K562 (cell line): ENCODE measurements at regions not wholly inside any gene's neighbourhood (a gene's known extent, or its start where the extent isn't known, plus 50 kb on each side); places are given as distances from the start of the nearest gene placed in this dataset.

Source experiments
- ATAC-seq: fragments of 200-7000 bp; cut with Tn5 transposase; 3 replicates; pipeline ENCODE4 v1.9.1; 2020; ENCODE audit warnings: moderate library complexity
- BruUV-seq: library from RNA; stranded (reverse); fragments of 400-500 nt; replicated peaks from 2 replicates; lab custom pipeline; 2021; lab: Mats Ljungman, UMichigan
- CTCF ChIA-PET: fragments of 300-600 bp; formaldehyde crosslinking; extraction: SDS; loops from one replicate; lab custom pipeline; 2021; ENCODE audit warnings: low intra/inter-chr PET ratio; lab: Yijun Ruan, JAX
- POLR2A ChIA-PET: fragments of 300-600, 350-650 bp; sonication (Branson Sonifier 250); formaldehyde crosslinking; extraction: SDS; loops from one replicate; lab custom pipeline; 2021; ENCODE audit warnings: antibody characterized with exemption, inconsistent platforms; lab: Yijun Ruan, JAX
- DNase-seq, 4 experiments: peaks; one replicate each; pipeline versions ENCODE4 v3.0.0 to v3.0.0-alpha.2; 2011 to 2018; ENCODE audit warnings: low spot score in 3 of 4, mixed read lengths in 3 of 4; ENCODE audit errors: extremely low read depth in 1 of 4
- FAIRE-seq: peaks from 2 replicates; lab custom pipeline; 2011; peaks lifted over from hg19 to GRCh38; lab: Jason Lieb, UNC
- H2AFZ ChIP-seq: 2 replicates; pipeline ENCODE4 v1.6.0; 2011; ENCODE audit warnings: low read depth, low read length, control low read depth, inconsistent platforms
- H3K27ac ChIP-seq: fragments of 200-600 bp; 3 replicates; pipeline ENCODE4 v1.8.0; 2011; ENCODE audit warnings: low read depth, mild to moderate bottlenecking, control low read depth, inconsistent platforms, low read length, moderate library complexity, mixed read lengths; ENCODE audit errors: extremely low read depth
- H3K27me3 ChIP-seq, 2 experiments: fragments of 300-600 bp in 1 of 2; 2 replicates in 1 of 2; 3 replicates in 1 of 2; pipeline versions ENCODE4 v1.6.0 to v1.8.0; 2011; ENCODE audit warnings: inconsistent platforms in 2 of 2, low read length in 2 of 2, mild to moderate bottlenecking in 1 of 2, mixed read lengths in 1 of 2, moderate library complexity in 1 of 2; ENCODE audit not compliant: control insufficient read depth in 2 of 2, insufficient read depth in 2 of 2
- H3K36me3 ChIP-seq: fragments of 300-600 bp; 3 replicates; pipeline ENCODE4 v1.8.0; 2011; ENCODE audit warnings: mild to moderate bottlenecking, low read length, inconsistent platforms; ENCODE audit not compliant: control insufficient read depth, insufficient read depth
- H3K4me1 ChIP-seq, 2 experiments: fragments of 200-600 bp in 1 of 2; replicated peaks in 1 of 2; 2 replicates in 1 of 2; 3 replicates in 1 of 2; pipeline versions ENCODE4 v1.5.1 to v1.8.0; 2011; ENCODE audit warnings: inconsistent platforms in 2 of 2, low read length in 2 of 2, mild to moderate bottlenecking in 1 of 2, mixed read lengths in 1 of 2, moderate library complexity in 1 of 2; ENCODE audit not compliant: control insufficient read depth in 2 of 2, insufficient read depth in 2 of 2
- H3K4me2 ChIP-seq: 2 replicates; pipeline ENCODE4 v1.6.1; 2011; ENCODE audit warnings: low read length, control low read depth, inconsistent platforms, mixed read lengths; ENCODE audit not compliant: insufficient read depth
- H3K4me3 ChIP-seq: fragments of 200-600 bp; sonication (generic), shearing (Covaris generic); 2 replicates; pipeline ENCODE4 v1.5.1; 2016; ENCODE audit warnings: control low read depth, inconsistent platforms
- H3K79me2 ChIP-seq: fragments of 200-600 bp; 3 replicates; pipeline ENCODE4 v1.8.0; 2011; ENCODE audit warnings: low read length, inconsistent platforms; ENCODE audit not compliant: control insufficient read depth, insufficient read depth
- H3K9ac ChIP-seq, 2 experiments: 2 replicates each; pipeline versions ENCODE4 v1.6.0 to v1.6.1; 2011; ENCODE audit warnings: low read depth in 2 of 2, low read length in 2 of 2, control low read depth in 1 of 2, inconsistent platforms in 1 of 2, mild to moderate bottlenecking in 1 of 2, mixed read lengths in 1 of 2; ENCODE audit not compliant: insufficient read depth in 1 of 2
- H3K9me1 ChIP-seq: one replicate; pipeline ENCODE4 v1.6.0; 2011; ENCODE audit warnings: inconsistent platforms, mild to moderate bottlenecking, low read length, moderate library complexity; ENCODE audit not compliant: control insufficient read depth, insufficient read depth
- H3K9me3 ChIP-seq: replicated peaks from 2 replicates; pipeline ENCODE4 v1.5.1; 2011; ENCODE audit warnings: low read depth, low read length, inconsistent platforms; ENCODE audit not compliant: control insufficient read depth, insufficient read depth
- H4K20me1 ChIP-seq: replicated peaks from 2 replicates; pipeline ENCODE4 v1.6.1; 2011; ENCODE audit warnings: low read length, inconsistent platforms, mixed read lengths; ENCODE audit not compliant: control insufficient read depth, insufficient read depth
- CTBP1 ChIP-seq: fragments of 450-650 bp; IDR thresholded peaks from 2 replicates; pipeline ENCODE4 v1.6.1; 2016; ENCODE audit warnings: borderline replicate concordance
- ELF4 ChIP-seq: fragments of 450-650 bp; formaldehyde crosslinking; IDR thresholded peaks from 2 replicates; pipeline ENCODE4 v1.4.0; 2022; ENCODE audit warnings: missing genetic modification characterization
- ESRRB ChIP-seq: fragments of 250-450 bp; sonication (Bioruptor Pico); IDR thresholded peaks from 2 replicates; pipeline ENCODE4 v1.5.0; 2020; ENCODE audit warnings: mild to moderate bottlenecking, moderate library complexity, borderline replicate concordance
- FOXP1 ChIP-seq: sonication (generic); formaldehyde crosslinking; IDR thresholded peaks from 2 replicates; pipeline ENCODE4 v1.8.0; 2022; ENCODE audit warnings: mild to moderate bottlenecking, missing genetic modification reagents
- GTF2F1 ChIP-seq: IDR thresholded peaks from 2 replicates; pipeline ENCODE4 v1.6.1; 2011; ENCODE audit warnings: low read depth, low read length, improper control_type of control experiment
- SMARCE1 ChIP-seq: fragments of 450-650 bp; IDR thresholded peaks from 2 replicates; pipeline ENCODE4 v1.7.1; 2016; ENCODE audit warnings: mild to moderate bottlenecking
- ZKSCAN3 ChIP-seq: fragments of 250-450 bp; sonication (Bioruptor Pico); IDR thresholded peaks from 2 replicates; pipeline ENCODE4 v1.4.0; 2020
- ZNF431 ChIP-seq: sonication (generic); formaldehyde crosslinking; IDR thresholded peaks from 2 replicates; pipeline ENCODE4 v1.8.0; 2022; ENCODE audit warnings: mild to moderate bottlenecking, missing genetic modification reagents
- ZNF699 ChIP-seq: fragments of 250-450 bp; sonication (Bioruptor Pico); IDR thresholded peaks from 2 replicates; pipeline ENCODE4 v1.8.0; 2021; ENCODE audit warnings: mild to moderate bottlenecking, moderate library complexity; ENCODE audit not compliant: insufficient replicate concordance
- WGBS: fragments of 100-300 bp; shearing (Covaris generic); methylation state at CpG from one replicate; pipeline ENCODE4 v1.1.6; 2016; ENCODE audit warnings: low coverage, mixed read lengths; ENCODE audit not compliant: insufficient coverage; ENCODE audit errors: missing lambda C conversion rate; 5-methylcytosine and 5-hydroxymethylcytosine counted together
- in situ Hi-C: fragments of 300-500 bp; cut with MboI; formaldehyde crosslinking; loops from 4 replicates; pipeline ENCODE4 v1.15.0; 2018; ENCODE audit warnings: inconsistent platforms, mixed read lengths
- intact Hi-C: fragments of 100-400 bp; cut with micrococcal nuclease; formaldehyde crosslinking; loops from 2 replicates; pipeline ENCODE4 v1.14.2; 2022
- TF ChIP-seq, protein P1 (sequence below): sonication (generic); formaldehyde crosslinking; IDR thresholded peaks from 2 replicates; pipeline ENCODE4 v1.4.0; 2020; ENCODE audit warnings: mild to moderate bottlenecking, missing genetic modification reagents
- TF ChIP-seq, protein P2 (sequence below), 2 experiments: IDR thresholded peaks in 1 of 2; conservative IDR thresholded peaks in 1 of 2; 2 replicates each; pipeline ENCODE4 v1.6.1; 2016; ENCODE audit warnings: low read depth in 2 of 2, mild to moderate bottlenecking in 1 of 2, missing compliant biosample characterization in 1 of 2, missing genetic modification characterization in 1 of 2, moderate library complexity in 1 of 2

DNA sequence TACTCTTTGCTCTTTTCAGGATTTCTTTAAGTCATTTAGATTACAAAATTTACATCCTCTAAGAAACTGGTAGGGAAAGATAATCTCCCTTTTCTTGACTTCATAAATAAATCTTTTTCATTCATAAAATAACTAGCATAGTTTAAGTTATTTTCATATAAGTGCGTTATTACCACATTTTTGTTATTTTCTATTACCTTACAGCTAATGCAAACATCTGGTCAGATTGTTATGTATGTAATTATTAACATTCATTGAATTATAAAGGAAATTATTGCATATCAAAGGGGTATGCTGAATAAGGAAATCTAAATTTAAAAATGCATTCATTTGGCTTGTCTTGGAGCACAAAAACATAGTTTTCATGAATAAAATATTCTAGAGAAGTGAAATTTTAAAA, 55.3 kb upstream of the SLITRK1 start:
- CTCF ChIA-PET: no interaction called here
- Histone ChIP-seq H3K27ac (no peak overlapping the region), H3K9me3 (no peaks in the 10 kb centered on the region), H3K4me2 (no peak overlapping the region), H3K36me3 (no peaks in the 10 kb centered on the region), H2AFZ (no peak overlapping the region), H3K9me1 (no peaks in the 10 kb centered on the region), H3K9ac (no peak overlapping the region), H3K4me3 (no peak overlapping the region), H3K79me2 (no peaks in the 10 kb centered on the region), H3K4me1 (no peaks in the 10 kb centered on the region)
- in situ Hi-C loops: no loop called here
- no TSS peak for BruUV-seq
- POLR2A ChIA-PET: no interaction called here
- DNase-seq (no peak), FAIRE-seq (no peak)
- 0% methylated on average over 1 of the region's 1 CpG for WGBS
- no peak for TF ChIP-seq ELF4 (CRISPR knock-in tag)
- TF ChIP-seq, all 486 proteins: peak for 0
- ATAC-seq: no peak
- intact Hi-C loops: no loop called here
- Histone ChIP-seq H4K20me1 (no peaks in the 10 kb centered on the region), H3K27me3 (no peaks in the 10 kb centered on the region)

DNA sequence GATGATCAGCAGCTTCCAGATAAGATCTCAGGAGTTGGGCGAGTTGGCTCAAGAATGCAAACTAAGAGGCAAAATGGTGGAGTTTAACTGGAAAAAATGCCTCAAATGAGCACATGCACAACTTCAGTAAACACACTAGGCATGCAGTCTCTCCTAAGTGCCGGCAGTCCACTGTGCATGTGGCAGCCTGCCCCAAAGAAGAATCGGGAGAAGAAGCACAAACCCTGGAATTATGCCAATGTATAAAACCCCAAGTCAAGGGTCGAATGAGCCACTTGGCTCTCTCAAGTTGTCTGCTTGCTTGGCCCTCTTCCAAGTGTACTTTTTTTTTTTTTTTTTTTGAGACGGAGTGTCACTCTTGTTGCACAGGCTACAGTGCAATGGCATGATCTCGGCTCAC, 53.3 kb upstream of the SLITRK1 start:
- in situ Hi-C loops (no loop called here), intact Hi-C loops (no loop called here)
- CTCF ChIA-PET: no interaction called here
- Histone ChIP-seq H3K9me3 (no peaks in the 10 kb centered on the region), H3K9me1 (no peaks in the 10 kb centered on the region), H3K36me3 (no peaks in the 10 kb centered on the region), H3K4me3 (no peak overlapping the region), H3K9ac (no peak overlapping the region), H3K4me1 (no peaks in the 10 kb centered on the region), H3K4me2 (no peak overlapping the region), H3K27me3 (no peaks in the 10 kb centered on the region), H3K27ac (no peak overlapping the region), H3K79me2 (no peaks in the 10 kb centered on the region), H2AFZ (no peak overlapping the region), H4K20me1 (no peaks in the 10 kb centered on the region)
- DNase-seq: no peak
- no TSS peak for BruUV-seq
- WGBS: 0% methylated on average over 4 of the region's 6 CpGs
- no peak for ATAC-seq
- POLR2A ChIA-PET: no interaction called here
- FAIRE-seq: no peak
- TF ChIP-seq, protein P1, sequence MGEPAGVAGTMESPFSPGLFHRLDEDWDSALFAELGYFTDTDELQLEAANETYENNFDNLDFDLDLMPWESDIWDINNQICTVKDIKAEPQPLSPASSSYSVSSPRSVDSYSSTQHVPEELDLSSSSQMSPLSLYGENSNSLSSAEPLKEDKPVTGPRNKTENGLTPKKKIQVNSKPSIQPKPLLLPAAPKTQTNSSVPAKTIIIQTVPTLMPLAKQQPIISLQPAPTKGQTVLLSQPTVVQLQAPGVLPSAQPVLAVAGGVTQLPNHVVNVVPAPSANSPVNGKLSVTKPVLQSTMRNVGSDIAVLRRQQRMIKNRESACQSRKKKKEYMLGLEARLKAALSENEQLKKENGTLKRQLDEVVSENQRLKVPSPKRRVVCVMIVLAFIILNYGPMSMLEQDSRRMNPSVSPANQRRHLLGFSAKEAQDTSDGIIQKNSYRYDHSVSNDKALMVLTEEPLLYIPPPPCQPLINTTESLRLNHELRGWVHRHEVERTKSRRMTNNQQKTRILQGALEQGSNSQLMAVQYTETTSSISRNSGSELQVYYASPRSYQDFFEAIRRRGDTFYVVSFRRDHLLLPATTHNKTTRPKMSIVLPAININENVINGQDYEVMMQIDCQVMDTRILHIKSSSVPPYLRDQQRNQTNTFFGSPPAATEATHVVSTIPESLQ (CRISPR knock-in tag): no peak
- TF ChIP-seq ESRRB: no peak
- TF ChIP-seq FOXP1 (CRISPR knock-in tag): no peak
- no peak for TF ChIP-seq ZKSCAN3
- no peak for TF ChIP-seq ZNF431
- no peak for TF ChIP-seq SMARCE1
- TF ChIP-seq, protein P2, sequence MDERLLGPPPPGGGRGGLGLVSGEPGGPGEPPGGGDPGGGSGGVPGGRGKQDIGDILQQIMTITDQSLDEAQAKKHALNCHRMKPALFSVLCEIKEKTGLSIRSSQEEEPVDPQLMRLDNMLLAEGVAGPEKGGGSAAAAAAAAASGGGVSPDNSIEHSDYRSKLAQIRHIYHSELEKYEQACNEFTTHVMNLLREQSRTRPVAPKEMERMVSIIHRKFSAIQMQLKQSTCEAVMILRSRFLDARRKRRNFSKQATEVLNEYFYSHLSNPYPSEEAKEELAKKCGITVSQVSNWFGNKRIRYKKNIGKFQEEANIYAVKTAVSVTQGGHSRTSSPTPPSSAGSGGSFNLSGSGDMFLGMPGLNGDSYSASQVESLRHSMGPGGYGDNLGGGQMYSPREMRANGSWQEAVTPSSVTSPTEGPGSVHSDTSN (CRISPR knock-in tag; IDR thresholded peaks at IDR 0.05; ENCODE audit: low read depth): no peak
- TF ChIP-seq, protein P2 (tag; conservative IDR thresholded peaks at IDR 0.05; ENCODE audit: low read depth): no peak
- no peak for TF ChIP-seq CTBP1
- TF ChIP-seq GTF2F1: no peak
- no peak for TF ChIP-seq ZNF699 (CRISPR knock-in tag)
